GM18505 (cell line): ENCODE measurements at regions not wholly inside any gene's neighbourhood (a gene's known extent, or its start where the extent isn't known, plus 50 kb on each side); places are given as distances from the start of the nearest gene placed in this dataset.

Source experiments
- ATAC-seq: cut with Tn5 transposase; IDR thresholded peaks from one replicate; pipeline ENCODE4 v1.9.1; 2021; ENCODE audit not compliant: unreplicated experiment
- POLR2A ChIP-seq: IDR thresholded peaks from 4 replicates; pipeline ENCODE4 v1.6.1; 2011; ENCODE audit warnings: borderline replicate concordance; ENCODE audit not compliant: insufficient read depth, insufficient read length; ENCODE audit errors: extremely low read depth

- TF ChIP-seq POLR2A, result no peak
- ATAC-seq, result no peak
Observed at GRCh38 chr13:57224414-57224813, 57.4 kb downstream of the PRR20E start.

DNA sequence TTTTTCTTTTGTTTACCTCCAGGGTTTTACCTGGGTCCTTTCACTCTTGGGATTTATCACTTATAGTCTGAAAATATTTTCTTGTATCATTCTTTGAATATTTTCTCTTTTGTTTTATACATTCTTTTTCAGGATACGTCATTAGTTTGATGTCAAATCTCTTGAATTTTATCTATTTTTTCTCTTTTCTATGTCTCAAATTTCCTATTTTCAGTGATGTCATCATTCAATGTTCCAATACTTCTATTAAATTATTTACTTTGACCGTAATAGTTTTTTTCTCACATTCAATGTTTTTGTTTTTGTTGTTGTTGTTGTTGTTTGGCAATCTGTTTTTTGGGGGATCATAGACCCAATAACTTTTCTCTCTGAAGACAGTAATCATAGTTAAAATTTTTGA lies 83.5 kb downstream of the PRR20E start:
- no peak for ATAC-seq
- no peak for TF ChIP-seq POLR2A

GRCh38 chr13:57253551-57253950 lies 86.6 kb downstream of the PRR20E start:
- ATAC-seq, result no peak
- no peak for TF ChIP-seq POLR2A

DNA sequence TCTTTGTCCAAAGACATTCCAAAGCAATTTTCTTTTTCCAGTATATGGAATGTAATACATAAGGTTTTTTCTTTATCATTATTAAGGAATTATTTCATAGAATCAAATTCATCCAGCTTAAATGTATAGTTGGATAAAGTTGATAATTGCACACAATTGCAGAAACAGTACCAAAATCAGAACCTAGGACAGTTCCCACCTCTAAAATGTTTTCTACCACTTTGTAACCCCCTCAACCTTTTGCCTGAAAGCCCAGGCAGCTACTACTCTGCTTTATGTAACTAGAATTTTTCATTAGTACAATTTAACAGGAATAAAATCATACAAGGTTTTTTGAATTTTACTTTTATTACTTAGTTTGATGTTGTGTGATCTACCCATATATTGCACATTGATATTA lies 98.0 kb downstream of the PRR20E start:
- no peak for TF ChIP-seq POLR2A
- ATAC-seq, result no peak

- no peak for TF ChIP-seq POLR2A
- ATAC-seq, result no peak
Observed at GRCh38 chr13:57270493-57270892, 103.5 kb downstream of the PRR20E start.

GRCh38 chr13:57286511-57287098 lies 119.6 kb downstream of the PRR20E start:
- no peak for TF ChIP-seq POLR2A
- no peak for ATAC-seq

DNA sequence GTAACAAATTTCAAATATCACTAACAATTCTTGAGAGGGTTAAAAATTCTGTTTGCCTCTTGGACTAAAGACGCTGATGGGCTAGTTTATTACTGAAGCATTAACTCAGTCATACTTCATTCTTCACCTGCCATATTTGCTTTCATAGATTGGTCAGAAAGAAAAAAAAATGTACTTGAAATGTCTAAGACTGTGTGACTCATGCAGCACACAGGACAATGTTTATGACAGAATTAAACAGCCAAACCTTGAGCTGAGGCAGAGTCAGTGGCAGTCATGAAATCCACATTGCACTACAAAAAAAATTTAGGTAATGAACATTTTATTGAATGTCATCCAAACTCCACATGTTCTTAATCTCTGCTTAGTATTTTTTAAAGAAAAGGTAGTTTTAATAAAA lies 135.6 kb downstream of the PRR20E start:
- no peak for ATAC-seq
- no peak for TF ChIP-seq POLR2A

DNA sequence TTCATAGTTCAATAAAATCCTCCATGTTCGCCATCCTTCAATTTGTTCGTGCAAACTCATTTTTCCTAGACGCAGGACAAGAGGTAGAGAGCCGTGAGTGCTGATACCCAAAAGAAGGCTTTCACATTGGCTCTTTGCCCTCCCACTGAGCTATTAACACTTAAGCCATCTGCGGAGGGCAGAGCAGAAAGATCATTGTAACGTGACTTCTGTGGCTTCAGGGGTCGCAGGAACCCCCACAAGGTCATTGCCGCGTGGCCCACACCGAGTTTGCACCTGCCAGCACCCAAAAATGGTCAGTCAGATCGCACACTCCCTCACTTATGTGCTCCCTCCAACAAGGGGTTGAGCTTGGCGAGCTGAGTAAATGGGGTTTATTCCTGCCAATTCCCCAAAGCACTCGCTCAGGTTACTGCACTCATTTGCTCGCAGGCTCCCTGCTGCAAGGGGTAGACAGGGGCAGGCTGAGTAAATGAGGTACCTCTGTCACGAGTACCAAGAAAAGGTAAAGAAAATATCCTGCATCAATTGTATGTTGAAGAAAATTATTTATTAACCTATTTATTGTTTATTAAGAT lies 144.1 kb downstream of the PRR20E start:
- no peak for TF ChIP-seq POLR2A
- no peak for ATAC-seq

DNA sequence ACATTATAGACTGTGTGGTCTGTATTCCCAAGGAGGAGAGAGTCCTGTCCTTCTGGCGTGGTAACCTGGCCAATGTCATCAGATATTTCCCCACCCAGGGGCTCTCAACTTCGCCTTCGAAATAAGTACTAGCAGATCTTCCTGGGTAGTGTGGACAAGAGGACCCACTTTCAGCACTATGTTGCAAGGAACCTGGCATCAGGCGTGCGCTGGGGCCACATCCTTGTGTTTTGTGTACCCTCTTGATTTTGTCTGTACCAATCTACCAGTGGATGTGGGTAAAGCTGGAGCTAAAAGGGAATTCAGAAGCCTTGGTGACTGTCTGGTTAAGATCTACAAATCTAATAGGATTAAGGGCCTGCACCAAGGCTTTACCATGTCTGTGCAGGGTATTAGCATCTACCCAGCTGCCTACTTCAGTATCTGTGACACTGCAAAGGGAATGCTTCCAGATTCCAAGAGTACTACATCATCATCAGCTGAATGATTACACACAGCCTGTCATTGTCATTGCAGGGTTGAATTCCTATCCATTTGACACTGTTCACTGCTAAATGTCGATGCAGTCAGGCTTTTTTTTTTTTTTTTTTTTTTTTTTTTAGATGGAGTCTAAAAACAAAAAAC lies 148.0 kb downstream of the PRR20E start:
- TF ChIP-seq POLR2A, result no peak
- ATAC-seq, result no peak

DNA sequence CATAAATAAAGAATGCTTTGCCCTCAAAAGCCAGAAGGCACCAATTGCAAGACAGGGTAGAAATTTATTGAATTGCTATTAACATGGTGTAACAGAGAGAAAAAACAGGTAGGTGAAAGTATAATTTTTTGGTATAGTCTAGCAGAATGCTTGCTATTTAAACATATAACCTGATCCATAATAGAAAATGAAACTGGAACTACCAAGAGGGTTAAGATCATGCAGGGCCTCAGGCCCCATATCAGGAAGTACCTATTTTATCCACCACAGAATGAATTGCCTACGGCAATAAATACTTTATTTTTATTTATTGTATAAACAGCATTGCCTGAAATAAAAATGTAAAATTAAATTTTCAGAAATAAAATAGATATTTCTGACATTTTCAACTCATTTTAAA lies 159.5 kb downstream of the PRR20E start:
- no peak for TF ChIP-seq POLR2A
- no peak for ATAC-seq

GRCh38 chr13:57340878-57341277 lies 173.9 kb downstream of the PRR20E start:
- no peak for TF ChIP-seq POLR2A
- ATAC-seq, result no peak

GRCh38 chr13:57345526-57345925 lies 178.5 kb downstream of the PRR20E start:
- TF ChIP-seq POLR2A, result no peak
- no peak for ATAC-seq

- no peak for TF ChIP-seq POLR2A
- ATAC-seq, result no peak
Observed at GRCh38 chr13:57346786-57347185, 179.8 kb downstream of the PRR20E start.

- no peak for TF ChIP-seq POLR2A
Observed at GRCh38 chr13:57352114-57352513, 185.1 kb downstream of the PRR20E start.

More at GRCh38 chr13:57352114-57352513, 185.1 kb downstream of the PRR20E start:
- ATAC-seq, result no peak
